IMR-90 (cell line): ENCODE measurements at regions not wholly inside any gene's neighbourhood (a gene's known extent, or its start where the extent isn't known, plus 50 kb on each side); places are given as distances from the start of the nearest gene placed in this dataset.
"Not testable (repeated sequence)": the region's sequence is repeated elsewhere in the genome, so short reads cannot be mapped to it uniquely, and the experiment has no call there.

Experiments
- CTCF ChIP-seq: conservative IDR thresholded peaks from 2 replicates; pipeline ENCODE4 v1.5.1; 2012; ENCODE audit warnings: mild to moderate bottlenecking, low read depth, low read length, improper control_type of control experiment
- POLR2A ChIP-seq: IDR thresholded peaks from 2 replicates; pipeline ENCODE4 v1.6.1; 2012; ENCODE audit warnings: mild to moderate bottlenecking, low read depth, low read length
- RCOR1 ChIP-seq: IDR thresholded peaks from 2 replicates; pipeline ENCODE4 v1.6.1; 2012; ENCODE audit warnings: mild to moderate bottlenecking, low read length, improper control_type of control experiment; ENCODE audit not compliant: insufficient replicate concordance
- RFX5 ChIP-seq: IDR thresholded peaks from 2 replicates; pipeline ENCODE4 v1.8.0; 2012; ENCODE audit warnings: low read depth, mild to moderate bottlenecking, low read length, moderate library complexity

GRCh38 chr18:1671710-1672109 lies 767.0 kb downstream of the ADCYAP1 start:
- TF ChIP-seq RCOR1, POLR2A, CTCF, RFX5: not testable (repeated sequence)
